Thyroid gland (tissue), 4 donors: ENCODE measurements at regions not wholly inside any gene's neighbourhood (a gene's known extent, or its start where the extent isn't known, plus 50 kb on each side); places are given as distances from the start of the nearest gene placed in this dataset.

ENCODE experiments used
- DNase-seq, 2 donors: peaks; one replicate each; pipeline ENCODE4 v3.0.0-alpha.2; 2019
- H3K27ac ChIP-seq, 3 donors: fragments of 200-600 bp; sonication (generic); 1 replicate in 2 of 3; 2 replicates in 1 of 3; pipeline ENCODE4 v1.5.1; 2016 to 2019; ENCODE audit warnings: mild to moderate bottlenecking in 1 of 3, moderate library complexity in 1 of 3
- H3K27me3 ChIP-seq: fragments of 200-600 bp; sonication (generic); one replicate; pipeline ENCODE4 v1.5.1; 2019
- H3K36me3 ChIP-seq, 2 donors: fragments of 200-600 bp; sonication (generic); one replicate each; pipeline ENCODE4 v1.5.1; 2016 to 2019
- H3K4me1 ChIP-seq, 2 donors: fragments of 200-600 bp; sonication (generic); one replicate each; pipeline ENCODE4 v1.5.1; 2017 to 2019
- H3K4me3 ChIP-seq, 3 donors: fragments of 200-600 bp; sonication (generic); replicated peaks in 1 of 3; 1 replicate in 2 of 3; 2 replicates in 1 of 3; pipeline ENCODE4 v1.5.1; 2016; ENCODE audit warnings: mild to moderate bottlenecking in 1 of 3
- H3K9me3 ChIP-seq: fragments of 200-600 bp; sonication (generic); one replicate; pipeline ENCODE4 v1.5.1; 2017
- CTCF ChIP-seq, 6 experiments: fragments of 200-600 bp in 3 of 6; fragments of 450-650 bp in 3 of 6; sonication (generic) in 3 of 6; IDR thresholded peaks; one replicate each; pipeline ENCODE4 v1.5.1; 2016 to 2019; ENCODE audit warnings: antibody characterized with exemption in 6 of 6, mild to moderate bottlenecking in 2 of 6, inconsistent platforms in 1 of 6, moderate library complexity in 1 of 6
- POLR2A ChIP-seq, 2 donors: fragments of 450-650 bp; IDR thresholded peaks; one replicate each; pipeline ENCODE4 v1.6.1; 2017; ENCODE audit warnings: antibody characterized with exemption in 2 of 2, mild to moderate bottlenecking in 2 of 2, moderate library complexity in 1 of 2
- whole genome bisulfite sequencing, 2 donors: methylation state at CpG; one replicate each; pipeline ENCODE4 v1.1.5; 2017; 5-methylcytosine and 5-hydroxymethylcytosine counted together
- intact Hi-C: fragments of 100-400 bp; cut with DNase I; formaldehyde crosslinking; loops from one replicate; pipeline ENCODE4 v1.15.1; 2023

GRCh38 chr10:124346831-124347230 lies 71.9 kb downstream of the OAT start:
- Histone ChIP-seq H3K4me1 (no peaks in the 10 kb centered on the region), H3K27ac (no peak overlapping the region), H3K27me3 (no peaks in the 10 kb centered on the region), H3K4me3 (no peak overlapping the region), H3K9me3 (no peaks in the 10 kb centered on the region), H3K36me3 (no peaks in the 10 kb centered on the region)
- 91 to 97% methylated on average over 6 to 8 of the region's 8 CpGs for WGBS, 2 donors
- intact Hi-C loops, result no loop called here
- TF ChIP-seq POLR2A (IDR thresholded peaks at IDR 0.05), result no peak
- no peak for TF ChIP-seq CTCF (IDR thresholded peaks at IDR 0.05)
- DNase-seq, result no peak

DNA sequence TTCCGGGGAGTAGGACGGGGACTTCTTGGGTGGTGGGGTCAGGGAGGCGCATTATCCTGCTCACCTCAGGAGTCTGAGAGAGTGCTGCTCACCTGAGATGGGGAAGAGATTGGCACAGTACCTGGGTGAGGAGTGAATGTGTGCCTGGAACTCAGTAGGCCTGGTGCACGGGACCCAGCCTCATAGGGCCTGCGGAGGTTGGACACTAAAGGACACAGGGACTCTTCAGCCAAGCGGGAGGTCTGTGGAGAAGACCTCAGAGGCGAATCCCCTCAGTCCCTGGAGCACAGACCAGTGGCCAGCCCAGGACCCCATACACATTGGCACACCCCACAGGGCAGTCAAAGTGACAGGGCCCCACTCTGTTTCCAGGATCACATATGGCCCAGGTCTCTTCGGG lies 73.2 kb downstream of the OAT start:
- H3K4me3 ChIP-seq, result no peak overlapping the region
- TF ChIP-seq POLR2A (IDR thresholded peaks at IDR 0.05), result no peak
- TF ChIP-seq CTCF (IDR thresholded peaks at IDR 0.05), result no peak
- intact Hi-C loops, result no loop called here
- no peaks in the 10 kb centered on the region for H3K4me1 ChIP-seq
- no peaks in the 10 kb centered on the region for H3K27me3 ChIP-seq
- 95 to 96% methylated on average over 6 to 8 of the region's 8 CpGs for WGBS, 2 donors
- no peaks in the 10 kb centered on the region for H3K9me3 ChIP-seq
- no peaks in the 10 kb centered on the region for H3K36me3 ChIP-seq
- DNase-seq, result no peak
- no peak overlapping the region for H3K27ac ChIP-seq

DNA sequence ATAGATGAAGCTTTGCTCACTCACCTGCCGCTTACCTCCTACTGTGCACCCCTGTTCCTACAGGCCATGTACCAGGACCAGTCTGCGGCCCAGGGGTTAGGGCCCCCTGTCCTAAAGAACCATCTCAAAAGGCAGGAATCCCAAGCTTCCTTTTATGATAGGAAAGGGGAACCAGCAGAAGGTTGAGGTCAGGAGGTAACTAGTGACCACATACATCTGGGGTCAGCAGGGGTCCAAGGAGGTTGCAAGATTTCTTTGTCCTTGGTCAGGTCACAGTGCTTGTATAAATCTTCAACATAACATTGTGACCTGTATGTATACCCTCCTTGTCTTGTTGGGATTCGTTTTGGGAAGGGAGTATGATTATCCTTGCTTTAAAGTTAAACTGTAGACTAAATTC lies 73.8 kb downstream of the OAT start:
- TF ChIP-seq CTCF (IDR thresholded peaks at IDR 0.05) (no peak), POLR2A (IDR thresholded peaks at IDR 0.05) (no peak)

DNA sequence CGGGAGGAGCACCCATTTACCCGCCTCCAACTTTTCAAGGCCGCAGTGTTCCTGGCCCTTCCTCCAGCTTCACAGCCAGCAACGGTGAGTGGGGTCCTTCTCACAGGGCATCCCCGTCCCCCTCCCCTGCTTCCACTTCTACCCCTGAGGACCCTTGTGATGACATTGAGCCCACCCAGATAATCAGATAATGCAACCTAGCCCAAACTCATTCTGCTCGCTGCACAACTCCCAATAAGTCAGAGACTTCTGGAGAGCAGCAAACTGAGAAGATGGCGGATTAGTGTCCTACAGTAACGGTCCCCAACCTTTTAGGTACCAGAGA lies 74.5 kb downstream of the OAT start:
- no peak overlapping the region for H3K4me3 ChIP-seq
- H3K27ac ChIP-seq, result no peak overlapping the region
- H3K9me3 ChIP-seq, result no peaks in the 10 kb centered on the region
- TF ChIP-seq CTCF (IDR thresholded peaks at IDR 0.05) (no peak), POLR2A (IDR thresholded peaks at IDR 0.05) (no peak)
- DNase-seq, result no peak
- H3K4me1 ChIP-seq, result no peaks in the 10 kb centered on the region
- 91 to 94% methylated on average over 8 of the region's 8 CpGs for WGBS, 2 donors
- intact Hi-C loops, result no loop called here
- no peaks in the 10 kb centered on the region for H3K36me3 ChIP-seq
- no peaks in the 10 kb centered on the region for H3K27me3 ChIP-seq

More for the DNA sequence above, 73.8 kb downstream of the OAT start:
- no peak for DNase-seq
- H3K4me3 ChIP-seq, result no peak overlapping the region
- no peaks in the 10 kb centered on the region for H3K4me1 ChIP-seq
- no peaks in the 10 kb centered on the region for H3K27me3 ChIP-seq
- 86 to 98% methylated on average over 3 of the region's 3 CpGs for WGBS, 2 donors
- H3K36me3 ChIP-seq, result no peaks in the 10 kb centered on the region
- H3K27ac ChIP-seq, result no peak overlapping the region
- intact Hi-C loops, result no loop called here
- no peaks in the 10 kb centered on the region for H3K9me3 ChIP-seq

- WGBS, 2 donors, result 88 to 94% methylated on average over 14 of the region's 14 CpGs
- Histone ChIP-seq H3K4me3 (no peak overlapping the region), H3K9me3 (no peaks in the 10 kb centered on the region), H3K27ac (no peak overlapping the region), H3K4me1 (no peaks in the 10 kb centered on the region), H3K27me3 (no peaks in the 10 kb centered on the region), H3K36me3 (no peaks in the 10 kb centered on the region)
- TF ChIP-seq POLR2A (IDR thresholded peaks at IDR 0.05) (no peak), CTCF (IDR thresholded peaks at IDR 0.05) (no peak)
- intact Hi-C loops, result no loop called here
- DNase-seq, result no peak
These were observed 75.1 kb downstream of the OAT start for GRCh38 chr10:124343351-124344265.
